B cell (primary cell): ENCODE measurements at regions not wholly inside any gene's neighbourhood (a gene's known extent, or its start where the extent isn't known, plus 50 kb on each side); places are given as distances from the start of the nearest gene placed in this dataset.

ENCODE experiments used
- CTCF ChIP-seq: fragments of 200-600 bp; IDR thresholded peaks from one replicate; pipeline ENCODE4 v1.8.0; 2022; ENCODE audit warnings: antibody characterized with exemption, mild to moderate bottlenecking
- EZH2 ChIP-seq: IDR thresholded peaks from 2 replicates; pipeline ENCODE4 v1.6.1; 2012; ENCODE audit warnings: borderline replicate concordance, low read depth, mild to moderate bottlenecking, moderate library complexity, low read length; ENCODE audit not compliant: insufficient read depth, poor library complexity, severe bottlenecking

GRCh38 chr7:95694334-95694733, 78.0 kb upstream of the DYNC1I1 start:
- no peak for TF ChIP-seq CTCF
- TF ChIP-seq EZH2: no peak
